ENCODE measurements at regions not wholly inside any gene's neighbourhood (a gene's known extent, or its start where the extent isn't known, plus 50 kb on each side); places are given as distances from the start of the nearest gene placed in this dataset.

DNA sequence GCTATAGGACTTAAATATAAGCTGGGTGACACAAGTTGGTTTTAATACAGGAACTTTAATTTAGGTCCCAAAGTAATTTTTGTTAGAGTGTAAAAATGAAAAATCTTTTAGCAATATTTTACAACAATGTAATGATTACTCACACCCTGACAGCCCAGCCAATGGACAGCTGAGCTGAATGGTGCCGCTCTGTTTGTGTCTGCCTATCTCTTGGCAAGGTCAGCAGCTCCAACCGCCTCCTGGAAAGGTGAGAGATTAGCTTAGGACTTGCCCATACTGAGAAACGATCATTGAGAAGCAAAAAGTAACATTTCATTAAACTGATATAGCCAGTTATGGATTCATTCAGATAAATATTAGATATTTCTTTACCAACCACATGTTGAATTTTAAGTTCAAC lies 463.6 kb upstream of the CD180 start (continued):
- TF ChIP-seq, protein P1, sequence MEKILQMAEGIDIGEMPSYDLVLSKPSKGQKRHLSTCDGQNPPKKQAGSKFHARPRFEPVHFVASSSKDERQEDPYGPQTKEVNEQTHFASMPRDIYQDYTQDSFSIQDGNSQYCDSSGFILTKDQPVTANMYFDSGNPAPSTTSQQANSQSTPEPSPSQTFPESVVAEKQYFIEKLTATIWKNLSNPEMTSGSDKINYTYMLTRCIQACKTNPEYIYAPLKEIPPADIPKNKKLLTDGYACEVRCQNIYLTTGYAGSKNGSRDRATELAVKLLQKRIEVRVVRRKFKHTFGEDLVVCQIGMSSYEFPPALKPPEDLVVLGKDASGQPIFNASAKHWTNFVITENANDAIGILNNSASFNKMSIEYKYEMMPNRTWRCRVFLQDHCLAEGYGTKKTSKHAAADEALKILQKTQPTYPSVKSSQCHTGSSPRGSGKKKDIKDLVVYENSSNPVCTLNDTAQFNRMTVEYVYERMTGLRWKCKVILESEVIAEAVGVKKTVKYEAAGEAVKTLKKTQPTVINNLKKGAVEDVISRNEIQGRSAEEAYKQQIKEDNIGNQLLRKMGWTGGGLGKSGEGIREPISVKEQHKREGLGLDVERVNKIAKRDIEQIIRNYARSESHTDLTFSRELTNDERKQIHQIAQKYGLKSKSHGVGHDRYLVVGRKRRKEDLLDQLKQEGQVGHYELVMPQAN (conservative IDR thresholded peaks at IDR 0.05), result no peak
- TF ChIP-seq CREM (IDR thresholded peaks at IDR 0.05; ENCODE audit: low read depth) (no peak), TCF7 (IDR thresholded peaks at IDR 0.05; ENCODE audit: borderline replicate concordance) (no peak), HDAC6 (IDR thresholded peaks at IDR 0.05; ENCODE audit: unreplicated experiment) (no peak), NR2C2 (IDR thresholded peaks at IDR 0.05; ENCODE audit: borderline replicate concordance, control insufficient read depth, insufficient read length, low read depth) (no peak), ZNF622 (IDR thresholded peaks at IDR 0.05) (no peak), STAT3 (IDR thresholded peaks at IDR 0.05; ENCODE audit: low read depth, low read length) (no peak)
- TF ChIP-seq, protein P2, sequence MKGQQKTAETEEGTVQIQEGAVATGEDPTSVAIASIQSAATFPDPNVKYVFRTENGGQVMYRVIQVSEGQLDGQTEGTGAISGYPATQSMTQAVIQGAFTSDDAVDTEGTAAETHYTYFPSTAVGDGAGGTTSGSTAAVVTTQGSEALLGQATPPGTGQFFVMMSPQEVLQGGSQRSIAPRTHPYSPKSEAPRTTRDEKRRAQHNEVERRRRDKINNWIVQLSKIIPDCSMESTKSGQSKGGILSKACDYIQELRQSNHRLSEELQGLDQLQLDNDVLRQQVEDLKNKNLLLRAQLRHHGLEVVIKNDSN (IDR thresholded peaks at IDR 0.05; ENCODE audit: borderline replicate concordance, extremely low read length, insufficient read depth, low read depth, low read length), result no peak

DNA sequence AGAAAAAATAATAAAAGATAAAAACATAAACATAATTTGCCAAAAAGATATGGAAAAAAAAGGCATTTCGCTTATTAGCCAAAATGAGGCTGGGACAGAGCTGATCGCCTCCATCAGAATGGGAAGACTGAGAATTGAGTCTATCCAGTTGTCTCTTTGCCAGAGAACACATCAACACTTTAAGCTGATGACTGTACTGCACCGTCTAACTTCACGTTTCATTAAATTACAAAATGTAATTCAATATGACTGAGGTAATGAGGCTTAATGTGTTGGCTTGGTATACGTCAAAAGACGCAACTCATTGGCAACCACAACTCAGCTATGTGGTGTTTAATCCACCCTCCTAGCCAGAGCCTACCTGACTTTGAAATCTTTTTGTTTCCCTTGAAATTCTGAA lies 462.7 kb upstream of the CD180 start:
- Histone ChIP-seq H3K36me3 (ENCODE audit: control insufficient read depth in 2 of 2, insufficient read depth in 2 of 2, low read length in 1 of 2) (no peaks in the 10 kb centered on the region), H3K27ac (ENCODE audit: control insufficient read depth, insufficient read depth) (no peak overlapping the region), H4K20me1 (ENCODE audit: control insufficient read depth, insufficient read depth) (no peaks in the 10 kb centered on the region), H3K4me1 (ENCODE audit: control insufficient read depth, insufficient read depth, low read length) (no peaks in the 10 kb centered on the region), H3K4me3 (no peak overlapping the region), H3K9me3 (replicated peaks; ENCODE audit: control insufficient read depth, insufficient read depth, low read length) (no peaks in the 10 kb centered on the region), H3K79me2 (ENCODE audit: control insufficient read depth, insufficient read depth, low read length) (no peaks in the 10 kb centered on the region), H2AFZ (ENCODE audit: control insufficient read depth, low read depth, low read length) (no peak overlapping the region), H3K4me2 (ENCODE audit: control insufficient read depth, insufficient read depth) (no peak overlapping the region), H3K27me3 (replicated peaks in 1 of 2; ENCODE audit: control insufficient read depth in 2 of 2, insufficient read depth in 2 of 2, low read length in 1 of 2) (no peaks in the 10 kb centered on the region), H3K9ac (ENCODE audit: control insufficient read depth, insufficient read depth, low read length) (no peak overlapping the region)
- ChIA-PET POLR2A (no interaction called here), RAD21 (ENCODE audit: unreplicated experiment) (no interaction called here), CTCF (no interaction called here), SMC1A (ENCODE audit: uncharacterized antibody, unreplicated experiment) (no interaction called here)
- DNase-seq (ENCODE audit: low read depth, low spot score), result no peak
- in situ Hi-C loops (cut with MboI), result no loop called here
- BruUV-seq (replicated peaks), result no TSS peak
- 72% methylated on average over 6 of the region's 6 CpGs for WGBS (ENCODE audit: insufficient coverage, insufficient replicate concordance, low lambda C conversion rate, missing lambda C conversion rate)
- intact Hi-C loops (cut with micrococcal nuclease; ENCODE audit: unreplicated experiment), result no loop called here
- ATAC-seq, result no peak
- FAIRE-seq, result no peak
- no peak for TF ChIP-seq TBL1XR1 (IDR thresholded peaks at IDR 0.05; ENCODE audit: low read depth, low read length)
- TF ChIP-seq HCFC1 (IDR thresholded peaks at IDR 0.05; ENCODE audit: low read length), result no peak
- TF ChIP-seq NRF1 (conservative IDR thresholded peaks at IDR 0.05; ENCODE audit: low read depth, low read length), result no peak
- TF ChIP-seq, protein P3, sequence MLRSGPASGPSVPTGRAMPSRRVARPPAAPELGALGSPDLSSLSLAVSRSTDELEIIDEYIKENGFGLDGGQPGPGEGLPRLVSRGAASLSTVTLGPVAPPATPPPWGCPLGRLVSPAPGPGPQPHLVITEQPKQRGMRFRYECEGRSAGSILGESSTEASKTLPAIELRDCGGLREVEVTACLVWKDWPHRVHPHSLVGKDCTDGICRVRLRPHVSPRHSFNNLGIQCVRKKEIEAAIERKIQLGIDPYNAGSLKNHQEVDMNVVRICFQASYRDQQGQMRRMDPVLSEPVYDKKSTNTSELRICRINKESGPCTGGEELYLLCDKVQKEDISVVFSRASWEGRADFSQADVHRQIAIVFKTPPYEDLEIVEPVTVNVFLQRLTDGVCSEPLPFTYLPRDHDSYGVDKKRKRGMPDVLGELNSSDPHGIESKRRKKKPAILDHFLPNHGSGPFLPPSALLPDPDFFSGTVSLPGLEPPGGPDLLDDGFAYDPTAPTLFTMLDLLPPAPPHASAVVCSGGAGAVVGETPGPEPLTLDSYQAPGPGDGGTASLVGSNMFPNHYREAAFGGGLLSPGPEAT (IDR thresholded peaks at IDR 0.05; ENCODE audit: low read depth), result no peak
- TF ChIP-seq MTA2 (IDR thresholded peaks at IDR 0.05; ENCODE audit: low read depth), result no peak
- TF ChIP-seq ESRRA (IDR thresholded peaks at IDR 0.05; ENCODE audit: low read length), result no peak
- TF ChIP-seq, protein P4, sequence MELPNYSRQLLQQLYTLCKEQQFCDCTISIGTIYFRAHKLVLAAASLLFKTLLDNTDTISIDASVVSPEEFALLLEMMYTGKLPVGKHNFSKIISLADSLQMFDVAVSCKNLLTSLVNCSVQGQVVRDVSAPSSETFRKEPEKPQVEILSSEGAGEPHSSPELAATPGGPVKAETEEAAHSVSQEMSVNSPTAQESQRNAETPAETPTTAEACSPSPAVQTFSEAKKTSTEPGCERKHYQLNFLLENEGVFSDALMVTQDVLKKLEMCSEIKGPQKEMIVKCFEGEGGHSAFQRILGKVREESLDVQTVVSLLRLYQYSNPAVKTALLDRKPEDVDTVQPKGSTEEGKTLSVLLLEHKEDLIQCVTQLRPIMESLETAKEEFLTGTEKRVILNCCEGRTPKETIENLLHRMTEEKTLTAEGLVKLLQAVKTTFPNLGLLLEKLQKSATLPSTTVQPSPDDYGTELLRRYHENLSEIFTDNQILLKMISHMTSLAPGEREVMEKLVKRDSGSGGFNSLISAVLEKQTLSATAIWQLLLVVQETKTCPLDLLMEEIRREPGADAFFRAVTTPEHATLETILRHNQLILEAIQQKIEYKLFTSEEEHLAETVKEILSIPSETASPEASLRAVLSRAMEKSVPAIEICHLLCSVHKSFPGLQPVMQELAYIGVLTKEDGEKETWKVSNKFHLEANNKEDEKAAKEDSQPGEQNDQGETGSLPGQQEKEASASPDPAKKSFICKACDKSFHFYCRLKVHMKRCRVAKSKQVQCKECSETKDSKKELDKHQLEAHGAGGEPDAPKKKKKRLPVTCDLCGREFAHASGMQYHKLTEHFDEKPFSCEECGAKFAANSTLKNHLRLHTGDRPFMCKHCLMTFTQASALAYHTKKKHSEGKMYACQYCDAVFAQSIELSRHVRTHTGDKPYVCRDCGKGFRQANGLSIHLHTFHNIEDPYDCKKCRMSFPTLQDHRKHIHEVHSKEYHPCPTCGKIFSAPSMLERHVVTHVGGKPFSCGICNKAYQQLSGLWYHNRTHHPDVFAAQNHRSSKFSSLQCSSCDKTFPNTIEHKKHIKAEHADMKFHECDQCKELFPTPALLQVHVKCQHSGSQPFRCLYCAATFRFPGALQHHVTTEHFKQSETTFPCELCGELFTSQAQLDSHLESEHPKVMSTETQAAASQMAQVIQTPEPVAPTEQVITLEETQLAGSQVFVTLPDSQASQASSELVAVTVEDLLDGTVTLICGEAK (IDR thresholded peaks at IDR 0.05; ENCODE audit: borderline replicate concordance), result no peak
- TF ChIP-seq BCL11A (IDR thresholded peaks at IDR 0.05; ENCODE audit: low read depth, low read length), result no peak
